K562 (cell line): ENCODE measurements at regions not wholly inside any gene's neighbourhood (a gene's known extent, or its start where the extent isn't known, plus 50 kb on each side); places are given as distances from the start of the nearest gene placed in this dataset.

Source experiments
- ATAC-seq: fragments of 200-7000 bp; cut with Tn5 transposase; 3 replicates; pipeline ENCODE4 v1.9.1; 2020; ENCODE audit warnings: moderate library complexity
- BruUV-seq: library from RNA; stranded (reverse); fragments of 400-500 nt; replicated peaks from 2 replicates; lab custom pipeline; 2021; lab: Mats Ljungman, UMichigan
- CTCF ChIA-PET: fragments of 300-600 bp; formaldehyde crosslinking; extraction: SDS; loops from one replicate; lab custom pipeline; 2021; ENCODE audit warnings: low intra/inter-chr PET ratio; lab: Yijun Ruan, JAX
- POLR2A ChIA-PET: fragments of 300-600, 350-650 bp; sonication (Branson Sonifier 250); formaldehyde crosslinking; extraction: SDS; loops from one replicate; lab custom pipeline; 2021; ENCODE audit warnings: antibody characterized with exemption, inconsistent platforms; lab: Yijun Ruan, JAX
- DNase-seq, 4 experiments: peaks; one replicate each; pipeline versions ENCODE4 v3.0.0 to v3.0.0-alpha.2; 2011 to 2018; ENCODE audit warnings: low spot score in 3 of 4, mixed read lengths in 3 of 4; ENCODE audit errors: extremely low read depth in 1 of 4
- FAIRE-seq: peaks from 2 replicates; lab custom pipeline; 2011; peaks lifted over from hg19 to GRCh38; lab: Jason Lieb, UNC
- H2AFZ ChIP-seq: 2 replicates; pipeline ENCODE4 v1.6.0; 2011; ENCODE audit warnings: low read depth, low read length, control low read depth, inconsistent platforms
- H3K27ac ChIP-seq: fragments of 200-600 bp; 3 replicates; pipeline ENCODE4 v1.8.0; 2011; ENCODE audit warnings: low read depth, mild to moderate bottlenecking, control low read depth, inconsistent platforms, low read length, moderate library complexity, mixed read lengths; ENCODE audit errors: extremely low read depth
- H3K27me3 ChIP-seq, 2 experiments: fragments of 300-600 bp in 1 of 2; 2 replicates in 1 of 2; 3 replicates in 1 of 2; pipeline versions ENCODE4 v1.6.0 to v1.8.0; 2011; ENCODE audit warnings: inconsistent platforms in 2 of 2, low read length in 2 of 2, mild to moderate bottlenecking in 1 of 2, mixed read lengths in 1 of 2, moderate library complexity in 1 of 2; ENCODE audit not compliant: control insufficient read depth in 2 of 2, insufficient read depth in 2 of 2
- H3K36me3 ChIP-seq: fragments of 300-600 bp; 3 replicates; pipeline ENCODE4 v1.8.0; 2011; ENCODE audit warnings: mild to moderate bottlenecking, low read length, inconsistent platforms; ENCODE audit not compliant: control insufficient read depth, insufficient read depth
- H3K4me1 ChIP-seq, 2 experiments: fragments of 200-600 bp in 1 of 2; replicated peaks in 1 of 2; 2 replicates in 1 of 2; 3 replicates in 1 of 2; pipeline versions ENCODE4 v1.5.1 to v1.8.0; 2011; ENCODE audit warnings: inconsistent platforms in 2 of 2, low read length in 2 of 2, mild to moderate bottlenecking in 1 of 2, mixed read lengths in 1 of 2, moderate library complexity in 1 of 2; ENCODE audit not compliant: control insufficient read depth in 2 of 2, insufficient read depth in 2 of 2
- H3K4me2 ChIP-seq: 2 replicates; pipeline ENCODE4 v1.6.1; 2011; ENCODE audit warnings: low read length, control low read depth, inconsistent platforms, mixed read lengths; ENCODE audit not compliant: insufficient read depth
- H3K4me3 ChIP-seq: fragments of 200-600 bp; sonication (generic), shearing (Covaris generic); 2 replicates; pipeline ENCODE4 v1.5.1; 2016; ENCODE audit warnings: control low read depth, inconsistent platforms
- H3K79me2 ChIP-seq: fragments of 200-600 bp; 3 replicates; pipeline ENCODE4 v1.8.0; 2011; ENCODE audit warnings: low read length, inconsistent platforms; ENCODE audit not compliant: control insufficient read depth, insufficient read depth
- H3K9ac ChIP-seq, 2 experiments: 2 replicates each; pipeline versions ENCODE4 v1.6.0 to v1.6.1; 2011; ENCODE audit warnings: low read depth in 2 of 2, low read length in 2 of 2, control low read depth in 1 of 2, inconsistent platforms in 1 of 2, mild to moderate bottlenecking in 1 of 2, mixed read lengths in 1 of 2; ENCODE audit not compliant: insufficient read depth in 1 of 2
- H3K9me1 ChIP-seq: one replicate; pipeline ENCODE4 v1.6.0; 2011; ENCODE audit warnings: inconsistent platforms, mild to moderate bottlenecking, low read length, moderate library complexity; ENCODE audit not compliant: control insufficient read depth, insufficient read depth
- H3K9me3 ChIP-seq: replicated peaks from 2 replicates; pipeline ENCODE4 v1.5.1; 2011; ENCODE audit warnings: low read depth, low read length, inconsistent platforms; ENCODE audit not compliant: control insufficient read depth, insufficient read depth
- H4K20me1 ChIP-seq: replicated peaks from 2 replicates; pipeline ENCODE4 v1.6.1; 2011; ENCODE audit warnings: low read length, inconsistent platforms, mixed read lengths; ENCODE audit not compliant: control insufficient read depth, insufficient read depth
- ASH1L ChIP-seq: fragments of 450-650 bp; IDR thresholded peaks from 2 replicates; pipeline ENCODE4 v1.6.1; 2018; ENCODE audit warnings: borderline replicate concordance, mild to moderate bottlenecking, low read depth; ENCODE audit not compliant: partially characterized antibody
- BCL6 ChIP-seq: fragments of 250-450 bp; sonication (Bioruptor Pico); IDR thresholded peaks from 2 replicates; pipeline ENCODE4 v1.4.0; 2020
- CBX8 ChIP-seq: fragments of 200-600 bp; sonication (generic); IDR thresholded peaks from 2 replicates; pipeline ENCODE4 v1.6.1; 2012; ENCODE audit warnings: borderline replicate concordance, mixed run types, low read depth, mild to moderate bottlenecking, moderate library complexity, mixed read lengths, low read length, control low read depth, inconsistent platforms; ENCODE audit not compliant: poor library complexity, severe bottlenecking; ENCODE audit errors: extremely low read depth
- DLX4 ChIP-seq: fragments of 250-450 bp; sonication (Bioruptor Pico); IDR thresholded peaks from 2 replicates; pipeline ENCODE4 v1.6.1; 2021; ENCODE audit warnings: mild to moderate bottlenecking
- ERF ChIP-seq: fragments of 450-650 bp; formaldehyde crosslinking; IDR thresholded peaks from 2 replicates; pipeline ENCODE4 v1.4.0; 2020; ENCODE audit warnings: mild to moderate bottlenecking, mixed read lengths
- FOXA3 ChIP-seq, 2 experiments: fragments of 450-650 bp in 1 of 2; sonication (generic) in 1 of 2; formaldehyde crosslinking; IDR thresholded peaks in 1 of 2; conservative IDR thresholded peaks in 1 of 2; 2 replicates each; pipeline versions ENCODE4 v1.4.0 to v1.8.0; 2020 to 2022; ENCODE audit warnings: mild to moderate bottlenecking in 2 of 2, missing genetic modification reagents in 1 of 2
- GTF2E2 ChIP-seq: fragments of 200-800 bp; sonication (Bioruptor generic); IDR thresholded peaks from 2 replicates; pipeline ENCODE4 v1.6.1; 2016; ENCODE audit warnings: missing genetic modification characterization, missing compliant biosample characterization
- MEIS2 ChIP-seq: fragments of 450-650 bp; IDR thresholded peaks from 2 replicates; pipeline ENCODE4 v1.6.1; 2014; ENCODE audit warnings: mild to moderate bottlenecking; ENCODE audit not compliant: partially characterized antibody
- MTA2 ChIP-seq: fragments of 450-650 bp; IDR thresholded peaks from 2 replicates; pipeline ENCODE4 v1.6.1; 2016; ENCODE audit warnings: low read depth
- NR0B1 ChIP-seq: fragments of 450-650 bp; IDR thresholded peaks from one replicate; pipeline ENCODE4 v1.6.1; 2018; ENCODE audit warnings: mild to moderate bottlenecking, moderate library complexity; ENCODE audit not compliant: partially characterized antibody
- PURB ChIP-seq: sonication (generic); formaldehyde crosslinking; IDR thresholded peaks from 2 replicates; pipeline ENCODE4 v1.9.0; 2021; ENCODE audit warnings: low read depth, mild to moderate bottlenecking, missing genetic modification reagents
- PYGO2 ChIP-seq: fragments of 450-650 bp; IDR thresholded peaks from 2 replicates; pipeline ENCODE4 v1.6.1; 2016; ENCODE audit warnings: mild to moderate bottlenecking, missing genetic modification characterization, moderate library complexity, missing compliant biosample characterization
- SIX5 ChIP-seq, 2 experiments: IDR thresholded peaks; 2 replicates each; pipeline ENCODE4 v1.6.1; 2011; ENCODE audit warnings: low read length in 2 of 2, borderline replicate concordance in 1 of 2, low read depth in 1 of 2, mild to moderate bottlenecking in 1 of 2, moderate library complexity in 1 of 2; ENCODE audit not compliant: insufficient read depth in 1 of 2
- SMARCE1 ChIP-seq: fragments of 450-650 bp; IDR thresholded peaks from 2 replicates; pipeline ENCODE4 v1.7.1; 2016; ENCODE audit warnings: mild to moderate bottlenecking
- TBL1XR1 ChIP-seq, 2 experiments: IDR thresholded peaks; 2 replicates each; pipeline ENCODE4 v1.6.1; 2012; ENCODE audit warnings: improper control_type of control experiment in 2 of 2, low read length in 2 of 2, mild to moderate bottlenecking in 1 of 2
- ZBTB33 ChIP-seq: sonication (generic); formaldehyde crosslinking; IDR thresholded peaks from 2 replicates; pipeline ENCODE4 v1.8.1; 2023; ENCODE audit warnings: mild to moderate bottlenecking, missing genetic modification reagents
- ZNF165 ChIP-seq: fragments of 250-450 bp; sonication (Bioruptor Pico); IDR thresholded peaks from 2 replicates; pipeline ENCODE4 v1.4.0; 2020; ENCODE audit warnings: borderline replicate concordance
- ZNF24 ChIP-seq: fragments of 450-650 bp; IDR thresholded peaks from 2 replicates; pipeline ENCODE4 v1.6.1; 2016
- ZNF384 ChIP-seq: IDR thresholded peaks from 2 replicates; pipeline ENCODE4 v1.6.1; 2012; ENCODE audit warnings: low read depth, low read length, improper control_type of control experiment
- WGBS: fragments of 100-300 bp; shearing (Covaris generic); methylation state at CpG from one replicate; pipeline ENCODE4 v1.1.6; 2016; ENCODE audit warnings: low coverage, mixed read lengths; ENCODE audit not compliant: insufficient coverage; ENCODE audit errors: missing lambda C conversion rate; 5-methylcytosine and 5-hydroxymethylcytosine counted together
- in situ Hi-C: fragments of 300-500 bp; cut with MboI; formaldehyde crosslinking; loops from 4 replicates; pipeline ENCODE4 v1.15.0; 2018; ENCODE audit warnings: inconsistent platforms, mixed read lengths
- intact Hi-C: fragments of 100-400 bp; cut with micrococcal nuclease; formaldehyde crosslinking; loops from 2 replicates; pipeline ENCODE4 v1.14.2; 2022

- in situ Hi-C loops (no loop called here), intact Hi-C loops (no loop called here)
- Histone ChIP-seq H3K36me3 (no peaks in the 10 kb centered on the region), H3K79me2 (no peaks in the 10 kb centered on the region), H3K9me3 (no peaks in the 10 kb centered on the region), H3K4me1 (peaks cover 15 to 22% of the 10 kb centered on the region in 2 experiments; a peak in 4 of 5 replicates), H3K27me3 (peaks cover 0 to 11% of the 10 kb centered on the region in 2 experiments; a peak in 2 of 5 replicates), H2AFZ (peak overlapping the region; percentile 75), H3K9ac (no peak overlapping the region), H4K20me1 (no peaks in the 10 kb centered on the region), H3K4me3 (no peak overlapping the region), H3K9me1 (no peaks in the 10 kb centered on the region), H3K27ac (peak overlapping the region; percentile 0; the same call in 2 of the 3 replicates), H3K4me2 (peak overlapping the region; percentile 79)
- ATAC-seq = peak; percentile 98
- WGBS = 4% methylated on average over 7 of the region's 7 CpGs
- ChIA-PET CTCF (no interaction called here), POLR2A (interaction anchor here (0.5 to 1.0 kb wide), 3 partner anchors 8 to 18 kb away, joined by 3 to 4 read pairs (median 3); no protein-coding TSS in a partner anchor)
- peak; percentile 89 to 95 (median 91) for DNase-seq
- BruUV-seq = no TSS peak
- FAIRE-seq = peak; percentile 99
- no peak for TF ChIP-seq ZNF165 (CRISPR knock-in tag)
- no peak; the same call in 1 of the 2 replicates for TF ChIP-seq ZNF384
- TF ChIP-seq MEIS2 = peak; percentile 36
- TF ChIP-seq BCL6 (CRISPR knock-in tag) = no peak
- TF ChIP-seq ASH1L = no peak
- no peak for TF ChIP-seq FOXA3 (CRISPR knock-in tag; conservative IDR thresholded peaks at IDR 0.05 in 1 of 2, IDR thresholded peaks at IDR 0.05 in 1 of 2)
- TF ChIP-seq ERF (CRISPR knock-in tag) = no peak
- peak; percentile 87 for TF ChIP-seq MTA2
- no peak for TF ChIP-seq PURB (CRISPR knock-in tag)
- TF ChIP-seq DLX4 (CRISPR knock-in tag) = no peak
- TF ChIP-seq SMARCE1 = peak; percentile 85
- TF ChIP-seq ZBTB33 (CRISPR knock-in tag) = no peak
- TF ChIP-seq PYGO2 = no peak
- no peak for TF ChIP-seq GTF2E2 (tag)
- TF ChIP-seq NR0B1 = no peak
- peak in 1 of 2 experiments; percentile 86 for TF ChIP-seq TBL1XR1 (IDR thresholded peaks at IDR 0.05; ENCODE audit: low read length in 2 of 2)
- TF ChIP-seq ZNF24 = no peak
- no peak for TF ChIP-seq SIX5 (IDR thresholded peaks at IDR 0.05; ENCODE audit: borderline replicate concordance in 1 of 2, insufficient read depth in 1 of 2, low read depth in 1 of 2, low read length in 2 of 2)
- TF ChIP-seq CBX8 = no peak
Observed at GRCh38 chr1:229753764-229754551, 127.9 kb downstream of the URB2 start.
